MG63 (cell line): ENCODE measurements at regions not wholly inside any gene's neighbourhood (a gene's known extent, or its start where the extent isn't known, plus 50 kb on each side); places are given as distances from the start of the nearest gene placed in this dataset.

ENCODE experiments used
- DNase-seq: peaks from one replicate; pipeline ENCODE4 v3.0.0-alpha.2; 2020
- H3K27me3 ChIP-seq: fragments of 250-450 bp; sonication (Bioruptor Pico); 2 replicates; pipeline ENCODE4 v1.5.1; 2020; ENCODE audit warnings: mild to moderate bottlenecking, moderate library complexity
- H3K36me3 ChIP-seq: fragments of 250-450 bp; sonication (Bioruptor Pico); 2 replicates; pipeline ENCODE4 v1.5.1; 2020; ENCODE audit warnings: mild to moderate bottlenecking, moderate library complexity
- H3K4me3 ChIP-seq: fragments of 250-450 bp; sonication (Bioruptor Pico); 2 replicates; pipeline ENCODE4 v1.5.1; 2020; ENCODE audit warnings: mild to moderate bottlenecking, moderate library complexity
- H3K9me3 ChIP-seq: fragments of 250-450 bp; sonication (Bioruptor Pico); 2 replicates; pipeline ENCODE4 v1.5.1; 2020; ENCODE audit warnings: mild to moderate bottlenecking, moderate library complexity

GRCh38 chr20:7399114-7399513 lies 541.1 kb downstream of the HAO1 start:
- no peak for DNase-seq
- Histone ChIP-seq H3K36me3 (no peaks in the 10 kb centered on the region), H3K4me3 (no peak overlapping the region), H3K9me3 (no peaks in the 10 kb centered on the region), H3K27me3 (no peaks in the 10 kb centered on the region)

- H3K27me3 ChIP-seq = no peaks in the 10 kb centered on the region
- H3K36me3 ChIP-seq = no peaks in the 10 kb centered on the region
- no peak overlapping the region for H3K4me3 ChIP-seq
- no peak for DNase-seq
- no peaks in the 10 kb centered on the region for H3K9me3 ChIP-seq
Observed at GRCh38 chr20:7399575-7399974, 540.7 kb downstream of the HAO1 start.

- no peaks in the 10 kb centered on the region for H3K9me3 ChIP-seq
- no peak for DNase-seq
- no peak overlapping the region for H3K4me3 ChIP-seq
- no peaks in the 10 kb centered on the region for H3K36me3 ChIP-seq
- no peaks in the 10 kb centered on the region for H3K27me3 ChIP-seq
Observed at GRCh38 chr20:7406671-7407070, 533.6 kb downstream of the HAO1 start.

GRCh38 chr20:7410150-7410549 lies 530.1 kb downstream of the HAO1 start:
- Histone ChIP-seq H3K9me3 (no peaks in the 10 kb centered on the region), H3K36me3 (no peaks in the 10 kb centered on the region), H3K4me3 (no peak overlapping the region), H3K27me3 (no peaks in the 10 kb centered on the region)
- no peak for DNase-seq

- no peak overlapping the region for H3K4me3 ChIP-seq
- no peak for DNase-seq
- no peaks in the 10 kb centered on the region for H3K27me3 ChIP-seq
- H3K9me3 ChIP-seq = no peaks in the 10 kb centered on the region
- no peaks in the 10 kb centered on the region for H3K36me3 ChIP-seq
Observed at GRCh38 chr20:7411075-7411474, 529.2 kb downstream of the HAO1 start.

- H3K27me3 ChIP-seq = no peaks in the 10 kb centered on the region
- H3K4me3 ChIP-seq = no peak overlapping the region
- H3K9me3 ChIP-seq = no peaks in the 10 kb centered on the region
- no peaks in the 10 kb centered on the region for H3K36me3 ChIP-seq
- DNase-seq = no peak
Observed at GRCh38 chr20:7415427-7415826, 524.8 kb downstream of the HAO1 start.

GRCh38 chr20:7416382-7416781 lies 523.9 kb downstream of the HAO1 start:
- no peak for DNase-seq
- Histone ChIP-seq H3K9me3 (no peaks in the 10 kb centered on the region), H3K36me3 (no peaks in the 10 kb centered on the region), H3K27me3 (no peaks in the 10 kb centered on the region), H3K4me3 (no peak overlapping the region)

GRCh38 chr20:7420345-7420744 lies 519.9 kb downstream of the HAO1 start:
- Histone ChIP-seq H3K9me3 (no peaks in the 10 kb centered on the region), H3K36me3 (no peaks in the 10 kb centered on the region), H3K4me3 (no peak overlapping the region), H3K27me3 (no peaks in the 10 kb centered on the region)
- DNase-seq = no peak

- no peak overlapping the region for H3K4me3 ChIP-seq
- no peaks in the 10 kb centered on the region for H3K36me3 ChIP-seq
- H3K9me3 ChIP-seq = no peaks in the 10 kb centered on the region
- H3K27me3 ChIP-seq = peaks cover 4% of the 10 kb centered on the region; the same call in 1 of the 2 replicates
- no peak for DNase-seq
Observed at GRCh38 chr20:7426890-7427496, 513.3 kb downstream of the HAO1 start.

- H3K36me3 ChIP-seq = no peaks in the 10 kb centered on the region
- H3K9me3 ChIP-seq = no peaks in the 10 kb centered on the region
- H3K27me3 ChIP-seq = peaks cover 4% of the 10 kb centered on the region; the same call in 1 of the 2 replicates
- DNase-seq = no peak
- no peak overlapping the region for H3K4me3 ChIP-seq
Observed at GRCh38 chr20:7428946-7429345, 511.3 kb downstream of the HAO1 start.

- H3K4me3 ChIP-seq = no peak overlapping the region
- peaks cover 4% of the 10 kb centered on the region; the same call in 1 of the 2 replicates for H3K27me3 ChIP-seq
- H3K9me3 ChIP-seq = no peaks in the 10 kb centered on the region
- no peaks in the 10 kb centered on the region for H3K36me3 ChIP-seq
- no peak for DNase-seq
Observed at GRCh38 chr20:7432612-7433011, 507.6 kb downstream of the HAO1 start.

GRCh38 chr20:7437311-7437710 lies 502.9 kb downstream of the HAO1 start:
- DNase-seq = no peak
- Histone ChIP-seq H3K9me3 (no peaks in the 10 kb centered on the region), H3K4me3 (no peak overlapping the region), H3K36me3 (no peaks in the 10 kb centered on the region), H3K27me3 (no peaks in the 10 kb centered on the region)

GRCh38 chr20:7449269-7449668 lies 491.0 kb downstream of the HAO1 start:
- Histone ChIP-seq H3K4me3 (no peak overlapping the region), H3K36me3 (no peaks in the 10 kb centered on the region), H3K9me3 (no peaks in the 10 kb centered on the region), H3K27me3 (no peaks in the 10 kb centered on the region)
- no peak for DNase-seq

- Histone ChIP-seq H3K4me3 (no peak overlapping the region), H3K27me3 (no peaks in the 10 kb centered on the region), H3K36me3 (no peaks in the 10 kb centered on the region), H3K9me3 (peaks cover 2% of the 10 kb centered on the region; the same call in 1 of the 2 replicates)
- no peak for DNase-seq
Observed at GRCh38 chr20:7452890-7453289, 487.4 kb downstream of the HAO1 start.

- H3K27me3 ChIP-seq = no peaks in the 10 kb centered on the region
- no peak for DNase-seq
- no peaks in the 10 kb centered on the region for H3K36me3 ChIP-seq
- peaks cover 3% of the 10 kb centered on the region; the same call in 1 of the 2 replicates for H3K9me3 ChIP-seq
- no peak overlapping the region for H3K4me3 ChIP-seq
Observed at GRCh38 chr20:7454047-7454446, 486.2 kb downstream of the HAO1 start.

GRCh38 chr20:7458459-7458858 lies 481.8 kb downstream of the HAO1 start:
- DNase-seq = no peak
- Histone ChIP-seq H3K27me3 (no peaks in the 10 kb centered on the region), H3K36me3 (no peaks in the 10 kb centered on the region), H3K4me3 (no peak overlapping the region), H3K9me3 (peaks cover 3% of the 10 kb centered on the region; the same call in 1 of the 2 replicates)

GRCh38 chr20:7459083-7459482 lies 481.2 kb downstream of the HAO1 start:
- Histone ChIP-seq H3K4me3 (no peak overlapping the region), H3K36me3 (no peaks in the 10 kb centered on the region), H3K27me3 (no peaks in the 10 kb centered on the region), H3K9me3 (peaks cover 3% of the 10 kb centered on the region; the same call in 1 of the 2 replicates)
- no peak for DNase-seq

GRCh38 chr20:7463290-7463689 lies 477.0 kb downstream of the HAO1 start:
- Histone ChIP-seq H3K36me3 (no peaks in the 10 kb centered on the region), H3K27me3 (no peaks in the 10 kb centered on the region), H3K9me3 (no peaks in the 10 kb centered on the region; the same call in 1 of the 2 replicates), H3K4me3 (no peak overlapping the region)
- no peak for DNase-seq

GRCh38 chr20:7470912-7471311 lies 469.3 kb downstream of the HAO1 start:
- H3K36me3 ChIP-seq = no peaks in the 10 kb centered on the region
- no peak overlapping the region for H3K4me3 ChIP-seq
- no peaks in the 10 kb centered on the region for H3K27me3 ChIP-seq
- no peaks in the 10 kb centered on the region for H3K9me3 ChIP-seq
- no peak for DNase-seq
